CD14-positive monocyte (primary cell): ENCODE measurements at regions not wholly inside any gene's neighbourhood (a gene's known extent, or its start where the extent isn't known, plus 50 kb on each side); places are given as distances from the start of the nearest gene placed in this dataset.

Experiments used
- DNase-seq, 3 donors: peaks; one replicate each; pipeline ENCODE4 v3.0.0-alpha.2; 2011 to 2022
- H2AFZ ChIP-seq: 2 replicates; pipeline ENCODE4 v1.6.0; 2012; ENCODE audit warnings: mild to moderate bottlenecking, low read depth, low read length, inconsistent platforms; ENCODE audit not compliant: insufficient read depth, poor library complexity, severe bottlenecking
- H3K27ac ChIP-seq, 2 donors: 1 replicate in 1 of 2; 2 replicates in 1 of 2; pipeline ENCODE4 v1.5.1; 2012 to 2013; ENCODE audit warnings: low read length in 2 of 2, control low read depth in 1 of 2, inconsistent platforms in 1 of 2, low read depth in 1 of 2, mild to moderate bottlenecking in 1 of 2
- H3K27me3 ChIP-seq, 2 donors: one replicate each; pipeline versions ENCODE4 v1.6.0 to v1.6.1; 2011 to 2013; ENCODE audit warnings: low read length in 2 of 2; ENCODE audit not compliant: control insufficient read depth in 2 of 2, insufficient read depth in 2 of 2
- H3K36me3 ChIP-seq, 2 donors: replicated peaks in 1 of 2; 1 replicate in 1 of 2; 2 replicates in 1 of 2; pipeline versions ENCODE4 v1.5.1 to v1.6.1; 2012 to 2013; ENCODE audit warnings: low read length in 2 of 2, control low read depth in 1 of 2, inconsistent platforms in 1 of 2, mild to moderate bottlenecking in 1 of 2; ENCODE audit not compliant: insufficient read depth in 2 of 2, control insufficient read depth in 1 of 2
- H3K4me1 ChIP-seq, 2 donors: 1 replicate in 1 of 2; 2 replicates in 1 of 2; pipeline versions ENCODE4 v1.5.1 to v1.6.1; 2012 to 2013; ENCODE audit warnings: low read length in 2 of 2, control low read depth in 1 of 2, inconsistent platforms in 1 of 2, mild to moderate bottlenecking in 1 of 2, moderate library complexity in 1 of 2; ENCODE audit not compliant: insufficient read depth in 2 of 2, control insufficient read depth in 1 of 2
- H3K4me2 ChIP-seq: replicated peaks from 2 replicates; pipeline ENCODE3; 2012; ENCODE audit warnings: low read length, moderate library complexity, mild to moderate bottlenecking; ENCODE audit not compliant: poor library complexity, severe bottlenecking; ENCODE audit errors: extremely low read depth
- H3K4me3 ChIP-seq, 3 experiments: fragments of 200-600 bp in 1 of 3; sonication (generic) in 1 of 3; replicated peaks in 1 of 3; 1 replicate in 2 of 3; 2 replicates in 1 of 3; pipeline ENCODE4 v1.5.1; 2011 to 2013; ENCODE audit warnings: low read length in 3 of 3, mild to moderate bottlenecking in 3 of 3, control low read depth in 2 of 3, low read depth in 2 of 3, inconsistent platforms in 1 of 3, moderate library complexity in 1 of 3
- H3K79me2 ChIP-seq: 2 replicates; pipeline ENCODE4 v1.6.0; 2012; ENCODE audit warnings: mild to moderate bottlenecking, control low read depth, inconsistent platforms, low read length, moderate library complexity; ENCODE audit not compliant: insufficient read depth
- H3K9ac ChIP-seq: 2 replicates; pipeline ENCODE4 v1.6.0; 2017; ENCODE audit warnings: low read length, mild to moderate bottlenecking; ENCODE audit not compliant: insufficient read depth, poor library complexity, severe bottlenecking
- H3K9me3 ChIP-seq, 2 donors: replicated peaks in 1 of 2; 1 replicate in 1 of 2; 2 replicates in 1 of 2; pipeline versions ENCODE4 v1.5.1 to v1.6.1; 2012 to 2013; ENCODE audit warnings: low read length in 2 of 2, control low read depth in 1 of 2; ENCODE audit not compliant: control insufficient read depth in 1 of 2, insufficient read depth in 1 of 2
- H4K20me1 ChIP-seq: 2 replicates; pipeline ENCODE4 v1.6.0; 2012; ENCODE audit warnings: mild to moderate bottlenecking, low read length, control low read depth, moderate library complexity; ENCODE audit not compliant: insufficient read depth
- H3K27ac Mint-ChIP-seq, 7 donors: one replicate each; pipeline ENCODE4 v1.8.0; 2020; ENCODE audit warnings: mild to moderate bottlenecking in 7 of 7, mixed read lengths in 7 of 7, moderate library complexity in 6 of 7, inconsistent platforms in 2 of 7
- H3K27me3 Mint-ChIP-seq, 3 donors: one replicate each; pipeline ENCODE4 v1.8.0; 2021 to 2022; ENCODE audit warnings: low read depth in 3 of 3, mild to moderate bottlenecking in 3 of 3, mixed read lengths in 3 of 3, moderate library complexity in 3 of 3, inconsistent platforms in 1 of 3
- H3K36me3 Mint-ChIP-seq, 2 donors: one replicate each; pipeline ENCODE4 v1.8.0; 2020; ENCODE audit warnings: mixed read lengths in 2 of 2, inconsistent platforms in 1 of 2, mild to moderate bottlenecking in 1 of 2
- H3K4me1 Mint-ChIP-seq: one replicate; pipeline ENCODE4 v1.8.0; 2020; ENCODE audit warnings: mild to moderate bottlenecking, mixed read lengths
- H3K4me3 Mint-ChIP-seq, 2 donors: one replicate each; pipeline ENCODE4 v1.8.0; 2020; ENCODE audit warnings: mild to moderate bottlenecking in 2 of 2, mixed read lengths in 2 of 2, moderate library complexity in 1 of 2
- H3K9me3 Mint-ChIP-seq, 7 donors: one replicate each; pipeline ENCODE4 v1.8.0; 2020 to 2022; ENCODE audit warnings: mixed read lengths in 7 of 7, mild to moderate bottlenecking in 6 of 7, moderate library complexity in 6 of 7, inconsistent platforms in 2 of 7
- CTCF ChIP-seq: fragments of 200-600 bp; IDR thresholded peaks from one replicate; pipeline ENCODE4 v1.8.0; 2022; ENCODE audit warnings: antibody characterized with exemption, mild to moderate bottlenecking
- WGBS: methylation state at CpG from one replicate; pipeline ENCODE4 v1.1.5; 2013; ENCODE audit warnings: missing lambda C conversion rate; ENCODE audit not compliant: insufficient coverage; 5-methylcytosine and 5-hydroxymethylcytosine counted together
- intact Hi-C, 2 donors: fragments of 100-400 bp; cut with micrococcal nuclease; formaldehyde crosslinking; loops; one replicate each; pipeline versions ENCODE4 v1.15.0 to v1.15.1; 2023

GRCh38 chr9:36451949-36452348 is 51.9 kb upstream of the RNF38 start:
- peaks cover 0 to 14% of the 10 kb centered on the region in 2 donors for H3K36me3 ChIP-seq
- H3K4me1 ChIP-seq, result no peaks in the 10 kb centered on the region
- 100% methylated on average over 2 of the region's 3 CpGs for WGBS
- no peak overlapping the region for H2AFZ ChIP-seq
- H3K79me2 ChIP-seq, result peaks cover 17% of the 10 kb centered on the region
- H3K4me2 ChIP-seq, result no peak overlapping the region
- Mint-ChIP-seq H3K9me3 (no peaks in the 10 kb centered on the region), H3K27ac (no peak overlapping the region), H3K4me1 (peaks cover 4% of the 10 kb centered on the region), H3K36me3 (peaks cover 3 to 6% of the 10 kb centered on the region in 2 donors), H3K27me3 (peaks cover 0 to 2% (median 0%) of the 10 kb centered on the region in 3 donors), H3K4me3 (no peak overlapping the region)
- no peak for TF ChIP-seq CTCF
- no peaks in the 10 kb centered on the region for H3K27me3 ChIP-seq
- no peak overlapping the region for H3K4me3 ChIP-seq
- H3K9ac ChIP-seq, result no peak overlapping the region
- peaks cover 61% of the 10 kb centered on the region for H4K20me1 ChIP-seq
- H3K27ac ChIP-seq, result no peak overlapping the region
- no peaks in the 10 kb centered on the region for H3K9me3 ChIP-seq
- intact Hi-C loops, result no loop called here
- DNase-seq, result no peak

GRCh38 chr9:36450110-36450732 is 50.2 kb upstream of the RNF38 start:
- Histone ChIP-seq H3K4me1 (no peaks in the 10 kb centered on the region), H3K4me3 (no peak overlapping the region), H4K20me1 (peaks cover 76% of the 10 kb centered on the region), H3K4me2 (no peak overlapping the region), H3K27ac (no peak overlapping the region), H3K9me3 (no peaks in the 10 kb centered on the region), H3K79me2 (peaks cover 16% of the 10 kb centered on the region), H2AFZ (no peak overlapping the region), H3K36me3 (peaks cover 0 to 12% of the 10 kb centered on the region in 2 donors), H3K9ac (no peak overlapping the region), H3K27me3 (no peaks in the 10 kb centered on the region)
- H3K4me1 Mint-ChIP-seq, result peaks cover 4% of the 10 kb centered on the region
- no peak overlapping the region for H3K4me3 Mint-ChIP-seq
- intact Hi-C loops, result no loop called here
- peaks cover 6% of the 10 kb centered on the region in 2 donors for H3K36me3 Mint-ChIP-seq
- peak overlapping the region in 1 of 7 donors; percentile 25 for H3K27ac Mint-ChIP-seq
- peaks cover 0 to 1% (median 0%) of the 10 kb centered on the region in 3 donors for H3K27me3 Mint-ChIP-seq
- 100% methylated on average over 2 of the region's 3 CpGs for WGBS
- H3K9me3 Mint-ChIP-seq, result no peaks in the 10 kb centered on the region
- TF ChIP-seq CTCF, result peak; percentile 59
- peak in 1 of 3 donors; percentile 12 for DNase-seq
